ENCODE measurements at regions not wholly inside any gene's neighbourhood (a gene's known extent, or its start where the extent isn't known, plus 50 kb on each side); places are given as distances from the start of the nearest gene placed in this dataset.
"Not testable (repeated sequence)": the region's sequence is repeated elsewhere in the genome, so short reads cannot be mapped to it uniquely, and the experiment has no call there.

DNA sequence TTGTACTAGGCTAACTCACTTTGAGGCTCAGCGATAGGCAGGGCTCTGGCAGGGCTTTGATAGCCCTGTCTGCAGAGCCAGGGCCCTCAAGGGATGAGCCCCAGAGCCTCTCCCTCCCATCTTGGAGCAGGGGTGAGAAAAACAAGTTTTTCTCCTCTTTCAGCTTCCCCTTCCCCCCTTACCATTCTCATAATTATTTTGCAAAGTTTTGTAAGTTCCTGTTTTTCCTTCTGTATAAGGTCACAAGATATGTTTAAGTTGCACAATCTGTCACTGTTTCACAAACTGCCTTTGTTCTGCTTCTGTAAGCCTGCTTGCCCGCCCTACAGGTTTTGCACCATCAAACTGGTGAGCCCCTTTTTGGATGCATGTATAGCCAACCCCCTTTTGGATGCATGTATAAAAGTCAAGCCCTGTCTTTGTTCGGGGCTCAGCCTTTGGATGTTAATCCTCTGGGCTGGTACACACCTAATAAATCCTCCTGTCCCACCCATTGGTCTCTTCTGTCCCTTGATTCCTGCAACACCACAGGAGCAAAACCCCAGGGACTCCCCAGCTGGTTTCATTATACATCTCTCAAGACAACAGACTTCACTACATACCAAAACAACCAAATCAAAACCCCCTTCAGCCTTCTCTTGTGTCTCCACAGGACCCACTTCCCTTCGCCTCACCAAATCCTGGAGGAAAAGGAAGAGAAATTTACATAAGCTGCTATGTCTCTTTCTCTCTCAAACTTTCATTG, 52.5 kb upstream of the RESF1 start:
- no peak for DNase-seq (ENCODE audit: low read depth)

- DNase-seq (ENCODE audit: low read depth): no peak
Observed at GRCh38 chr12:31903025-31903424, 56.2 kb upstream of the RESF1 start.

DNA sequence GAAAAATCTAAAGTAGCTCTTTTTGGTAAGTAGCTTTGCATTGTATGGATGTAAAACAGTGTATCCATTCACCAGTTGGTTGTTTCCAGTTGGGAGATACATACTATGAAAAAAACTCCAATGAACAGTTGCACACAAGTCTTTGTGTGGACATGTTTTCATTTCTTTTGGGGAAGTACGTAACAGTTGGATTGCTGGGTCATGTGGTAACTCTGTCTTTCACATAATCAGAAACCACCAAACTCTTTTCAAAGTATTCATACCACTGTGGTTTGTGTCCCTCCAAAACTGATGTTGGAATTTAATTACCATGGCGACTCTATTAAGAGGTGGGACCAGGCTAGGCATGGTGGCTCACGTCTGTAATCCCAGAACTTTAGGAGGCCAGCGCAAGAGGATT, 58.9 kb upstream of the RESF1 start:
- DNase-seq (ENCODE audit: low read depth): peak; percentile 16

- no peak for DNase-seq (ENCODE audit: low read depth)
Observed at GRCh38 chr12:31899109-31899508, 60.1 kb upstream of the RESF1 start.

DNA sequence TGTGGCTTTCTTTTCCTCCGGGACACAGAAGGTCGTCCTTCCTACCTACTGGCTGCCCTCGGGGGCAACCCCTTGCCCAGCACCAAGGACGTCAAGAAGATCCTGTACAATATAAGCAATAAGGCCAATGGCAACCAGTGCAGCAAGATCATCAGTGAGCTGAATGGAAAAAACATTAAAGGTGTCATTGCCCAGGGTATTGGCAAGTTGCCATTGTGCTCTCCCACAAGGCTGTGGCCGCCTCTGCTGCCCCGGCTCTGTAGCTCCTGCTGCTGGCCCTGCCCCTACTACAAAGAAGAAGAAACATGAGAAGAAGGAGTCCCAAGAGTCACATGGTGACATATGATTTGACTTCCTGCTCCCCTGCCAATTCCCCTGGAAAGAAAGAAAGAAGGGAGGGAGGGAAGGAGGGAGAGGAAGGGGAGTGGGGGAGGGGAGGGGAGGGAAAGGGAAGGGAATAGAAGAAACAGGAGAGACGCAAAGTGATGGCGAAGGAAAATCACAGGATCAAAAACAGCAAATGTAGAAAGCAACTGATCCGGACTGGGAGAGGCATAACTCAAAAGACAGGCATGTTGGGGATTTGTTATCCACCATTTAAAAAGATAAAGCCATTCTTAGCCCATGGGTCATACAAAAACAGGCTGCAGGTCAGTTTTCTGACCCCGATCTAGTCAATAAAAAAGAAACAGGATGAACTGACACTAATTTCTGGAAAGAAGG, 61.3 kb upstream of the RESF1 start:
- DNase-seq (ENCODE audit: low read depth): peak; percentile 70

DNA sequence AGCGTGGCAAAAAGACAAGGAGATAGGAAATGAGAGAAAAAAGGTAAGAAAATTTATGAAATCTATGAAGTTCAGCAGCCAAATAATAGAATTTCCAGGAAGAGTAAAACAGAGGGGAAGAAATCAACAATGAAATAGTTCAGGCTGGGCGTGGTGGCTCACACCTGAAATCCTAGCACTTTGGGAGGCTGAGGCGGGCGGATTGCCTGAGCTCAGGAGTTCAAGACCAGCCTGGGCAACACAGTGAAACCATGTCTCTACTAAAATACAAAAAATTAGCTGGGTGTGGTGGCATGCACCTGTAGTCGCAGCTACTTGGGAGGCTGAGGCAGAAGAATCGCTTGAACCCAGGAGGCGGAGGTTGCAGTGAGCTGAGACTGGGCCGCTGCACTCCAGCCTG, 62.1 kb upstream of the RESF1 start:
- not testable (repeated sequence) for DNase-seq (ENCODE audit: low read depth)

DNA sequence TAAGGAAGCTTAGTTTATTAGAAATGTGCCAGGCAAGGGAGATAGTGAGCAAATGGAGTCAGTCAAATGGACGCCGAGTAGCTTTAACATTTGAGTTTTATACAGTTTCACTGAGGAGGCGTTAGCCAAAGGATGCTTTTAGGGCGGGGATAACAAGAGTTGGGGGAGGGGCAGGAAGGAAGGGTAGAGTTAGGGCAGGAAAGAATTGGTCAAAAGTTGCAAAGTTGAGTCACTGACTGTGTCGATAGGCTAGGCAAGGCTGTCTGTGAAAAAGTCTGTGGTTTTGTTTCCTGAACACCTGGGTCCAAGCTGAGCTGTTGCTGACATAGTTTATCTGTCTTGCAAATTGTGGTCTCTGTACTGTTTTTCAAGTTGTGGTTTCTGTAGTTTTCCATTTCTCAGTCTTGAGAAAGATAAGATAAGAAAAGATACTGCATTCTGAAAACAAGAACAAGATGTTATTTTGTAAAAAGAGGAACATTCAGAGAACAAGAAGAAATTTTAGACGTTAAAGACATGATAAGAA, 62.6 kb upstream of the RESF1 start:
- DNase-seq (ENCODE audit: low read depth): peak; percentile 63

DNA sequence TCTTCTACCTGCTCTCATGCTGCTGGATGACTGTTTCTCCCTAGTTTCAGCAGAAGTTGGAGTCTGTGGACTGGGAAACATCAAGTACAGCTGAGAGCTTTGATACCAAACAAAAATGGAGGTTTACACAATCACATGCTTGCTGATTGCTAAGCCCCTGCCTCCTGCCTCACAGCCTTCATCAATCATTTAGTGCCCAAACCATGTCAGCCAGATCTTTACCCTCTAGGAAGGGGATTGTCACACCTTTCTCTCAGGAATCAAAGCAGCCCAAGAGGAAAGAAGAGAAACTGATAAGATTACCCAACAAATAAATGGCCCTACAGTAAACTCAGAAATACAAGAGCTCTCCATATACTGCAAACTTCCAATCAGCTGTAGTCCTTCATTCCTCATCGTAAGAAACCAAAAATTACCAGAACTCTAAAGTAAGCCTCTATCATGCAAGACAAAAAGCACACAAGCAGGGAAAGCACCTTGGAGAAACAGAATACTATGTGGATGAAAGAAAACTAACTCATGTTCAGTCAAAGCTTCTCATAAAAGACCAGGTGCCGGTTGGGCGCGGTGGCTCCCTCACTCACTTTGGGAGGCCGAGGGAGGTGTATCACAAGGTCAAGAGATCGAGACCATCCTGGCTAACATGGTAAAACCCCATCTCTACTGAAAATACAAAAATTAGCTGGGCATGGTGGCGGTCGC, 63.6 kb upstream of the RESF1 start:
- DNase-seq (ENCODE audit: low read depth): no peak

- no peak for DNase-seq (ENCODE audit: low read depth)
Observed at GRCh38 chr12:31890295-31891285, 68.6 kb upstream of the RESF1 start.

GRCh38 chr12:31887109-31887811, 72.0 kb upstream of the RESF1 start:
- no peak for DNase-seq (ENCODE audit: low read depth)

DNA sequence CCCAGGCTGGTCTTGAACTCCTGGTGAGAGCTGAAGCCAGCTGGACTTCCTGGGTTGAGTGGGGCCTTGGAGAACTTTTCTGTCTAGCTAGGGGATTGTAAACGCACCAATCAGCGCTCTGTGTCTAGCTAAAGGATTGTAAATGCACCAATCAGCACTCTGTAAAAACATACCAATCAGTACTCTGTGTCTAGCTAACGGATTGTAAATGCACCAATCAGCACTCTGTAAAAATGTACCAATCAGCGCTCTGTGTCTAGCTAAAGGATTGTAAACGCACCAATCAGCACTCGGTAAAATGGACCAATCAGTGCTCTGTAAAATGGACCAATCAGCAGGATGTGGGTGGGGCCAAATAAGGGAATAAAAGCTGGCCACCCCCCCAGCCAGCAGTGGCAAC, 76.5 kb upstream of the RESF1 start:
- DNase-seq (ENCODE audit: low read depth): not testable (repeated sequence)

GRCh38 chr12:31880340-31880739, 78.9 kb upstream of the RESF1 start:
- no peak for DNase-seq (ENCODE audit: low read depth)

- DNase-seq (ENCODE audit: low read depth): no peak
Observed at GRCh38 chr12:31877884-31878283, 81.3 kb upstream of the RESF1 start.

DNA sequence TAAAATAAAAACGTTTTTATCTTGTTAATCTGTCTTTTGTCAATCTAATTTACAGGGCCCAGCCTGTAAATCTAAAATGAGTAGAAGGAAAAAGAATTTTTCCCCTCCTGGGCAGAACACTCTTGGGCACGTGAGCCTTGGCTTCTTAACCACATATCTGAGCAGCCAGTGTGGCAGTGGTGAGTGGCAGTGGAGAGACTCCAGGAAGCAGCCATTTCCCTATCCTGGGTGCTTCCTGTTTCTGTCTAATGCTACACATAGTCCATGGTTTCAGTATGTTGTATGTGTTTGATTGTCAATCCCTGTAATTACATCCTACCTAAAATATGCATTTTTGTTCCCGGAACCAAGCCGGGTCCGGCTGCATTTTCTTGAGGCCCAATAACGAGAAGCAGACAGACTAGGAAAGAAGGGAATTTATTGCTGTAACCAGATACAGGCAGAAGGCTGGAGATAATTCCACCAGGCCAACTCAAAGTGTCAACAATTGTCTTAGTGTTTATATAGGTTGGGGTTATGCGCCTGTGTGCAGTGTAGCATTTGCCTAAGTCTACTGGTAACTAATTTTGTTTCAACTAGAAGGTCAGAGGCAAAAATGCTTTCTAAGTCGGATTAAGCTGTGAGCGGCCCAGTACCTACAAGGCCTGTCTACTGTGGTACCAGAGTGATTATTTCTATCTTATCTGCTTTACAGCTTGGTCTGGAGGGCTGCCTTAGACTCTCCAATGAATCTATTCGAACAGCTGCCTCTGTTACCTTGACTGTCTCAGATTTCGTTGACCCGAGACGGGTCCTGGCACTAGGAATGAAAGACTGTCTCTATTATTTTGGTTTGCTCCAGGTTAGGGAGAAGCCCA, 82.4 kb upstream of the RESF1 start:
- DNase-seq (ENCODE audit: low read depth): no peak

GRCh38 chr12:31875609-31875964, 83.6 kb upstream of the RESF1 start:
- DNase-seq (ENCODE audit: low read depth): no peak

GRCh38 chr12:31874961-31875608, 84.1 kb upstream of the RESF1 start:
- DNase-seq (ENCODE audit: low read depth): peak; percentile 70

- DNase-seq (ENCODE audit: low read depth): no peak
Observed at GRCh38 chr12:31872831-31873604, 86.2 kb upstream of the RESF1 start.

GRCh38 chr12:31869972-31870371, 89.2 kb upstream of the RESF1 start:
- no peak for DNase-seq (ENCODE audit: low read depth)
